ENCODE measurements at regions not wholly inside any gene's neighbourhood (a gene's known extent, or its start where the extent isn't known, plus 50 kb on each side); places are given as distances from the start of the nearest gene placed in this dataset.
"Not testable (repeated sequence)": the region's sequence is repeated elsewhere in the genome, so short reads cannot be mapped to it uniquely, and the experiment has no call there.

DNA sequence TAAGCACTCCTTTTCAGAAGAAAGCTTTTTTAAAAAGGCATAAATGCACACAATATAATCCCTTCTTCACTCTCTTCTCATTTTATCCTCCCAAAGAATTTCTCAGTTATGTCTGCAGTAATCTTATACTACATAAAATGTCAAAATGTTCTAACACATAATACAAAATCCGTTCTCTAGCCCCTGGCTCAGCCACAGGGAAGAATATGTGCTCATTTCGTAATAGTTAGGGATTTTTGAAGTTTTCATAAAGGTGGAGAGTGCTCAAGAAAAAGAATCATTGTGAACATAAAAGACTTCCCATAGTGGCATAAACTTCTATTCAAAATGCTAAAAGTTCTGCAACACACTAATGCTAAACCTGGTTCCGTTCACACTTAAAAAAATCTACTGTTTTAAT is 1410.7 kb upstream of the C9orf72 start:
- 76% methylated on average over 3 of the region's 3 CpGs for WGBS
- no peak for DNase-seq (ENCODE audit: extremely low spot score)
- Histone ChIP-seq H3K9me3 (peaks cover 0 to 3% (median 0%) of the 10 kb centered on the region in 4 donors), H3K4me3 (no peak overlapping the region), H3K36me3 (no peaks in the 10 kb centered on the region), H3K27me3 (no peaks in the 10 kb centered on the region), H3K4me1 (no peaks in the 10 kb centered on the region), H3K27ac (replicated peaks in 1 of 4) (no peak overlapping the region)
- TF ChIP-seq, protein P1, sequence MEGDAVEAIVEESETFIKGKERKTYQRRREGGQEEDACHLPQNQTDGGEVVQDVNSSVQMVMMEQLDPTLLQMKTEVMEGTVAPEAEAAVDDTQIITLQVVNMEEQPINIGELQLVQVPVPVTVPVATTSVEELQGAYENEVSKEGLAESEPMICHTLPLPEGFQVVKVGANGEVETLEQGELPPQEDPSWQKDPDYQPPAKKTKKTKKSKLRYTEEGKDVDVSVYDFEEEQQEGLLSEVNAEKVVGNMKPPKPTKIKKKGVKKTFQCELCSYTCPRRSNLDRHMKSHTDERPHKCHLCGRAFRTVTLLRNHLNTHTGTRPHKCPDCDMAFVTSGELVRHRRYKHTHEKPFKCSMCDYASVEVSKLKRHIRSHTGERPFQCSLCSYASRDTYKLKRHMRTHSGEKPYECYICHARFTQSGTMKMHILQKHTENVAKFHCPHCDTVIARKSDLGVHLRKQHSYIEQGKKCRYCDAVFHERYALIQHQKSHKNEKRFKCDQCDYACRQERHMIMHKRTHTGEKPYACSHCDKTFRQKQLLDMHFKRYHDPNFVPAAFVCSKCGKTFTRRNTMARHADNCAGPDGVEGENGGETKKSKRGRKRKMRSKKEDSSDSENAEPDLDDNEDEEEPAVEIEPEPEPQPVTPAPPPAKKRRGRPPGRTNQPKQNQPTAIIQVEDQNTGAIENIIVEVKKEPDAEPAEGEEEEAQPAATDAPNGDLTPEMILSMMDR (IDR thresholded peaks at IDR 0.05): no peak
- TF ChIP-seq POLR2AphosphoS5 (IDR thresholded peaks at IDR 0.05) (no peak), POLR2A (IDR thresholded peaks at IDR 0.05; ENCODE audit: low read depth) (no peak), EP300 (IDR thresholded peaks at IDR 0.05) (no peak)
- intact Hi-C loops (cut with DNase I): no loop called here

GRCh38 chr9:28990009-28990408 is 1416.7 kb upstream of the C9orf72 start:
- H3K4me3 ChIP-seq; H3K27me3 ChIP-seq; H3K9me3 ChIP-seq; H3K4me1 ChIP-seq; DNase-seq (ENCODE audit: extremely low spot score); intact Hi-C loops (cut with DNase I); H3K27ac ChIP-seq (replicated peaks in 1 of 4); H3K36me3 ChIP-seq: not testable (repeated sequence)
- WGBS: 90% methylated on average over 11 of the region's 12 CpGs

DNA sequence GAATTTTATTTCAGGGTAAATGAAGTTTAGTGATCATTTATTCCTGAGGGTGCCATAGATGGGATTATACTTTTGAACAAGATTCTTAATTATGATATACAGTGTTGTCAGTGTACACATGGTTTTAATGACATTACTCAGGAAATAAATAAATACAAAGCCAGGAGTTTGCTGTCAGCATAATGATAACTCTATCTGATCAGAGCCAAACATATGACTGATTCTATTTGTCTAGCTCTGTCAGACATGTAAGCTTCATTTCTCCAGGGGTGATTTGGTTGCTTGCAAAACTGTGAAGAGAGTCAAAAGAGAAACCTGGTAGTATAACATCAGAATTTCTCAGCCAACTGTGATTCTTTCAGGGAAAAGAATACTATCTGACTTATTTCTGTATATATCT is 1425.8 kb upstream of the C9orf72 start:
- H3K27ac ChIP-seq (replicated peaks in 1 of 4): no peak overlapping the region
- no peak for TF ChIP-seq EP300 (IDR thresholded peaks at IDR 0.05)
- TF ChIP-seq, protein P1 (IDR thresholded peaks at IDR 0.05): no peak
- no peak for TF ChIP-seq POLR2AphosphoS5 (IDR thresholded peaks at IDR 0.05)
- no peaks in the 10 kb centered on the region for H3K27me3 ChIP-seq
- H3K9me3 ChIP-seq: no peaks in the 10 kb centered on the region
- intact Hi-C loops (cut with DNase I): no loop called here
- no peak for DNase-seq (ENCODE audit: extremely low spot score)
- H3K4me3 ChIP-seq: no peak overlapping the region
- no peaks in the 10 kb centered on the region for H3K4me1 ChIP-seq
- H3K36me3 ChIP-seq: no peaks in the 10 kb centered on the region

- WGBS: 76% methylated on average over 3 of the region's 3 CpGs
- intact Hi-C loops (cut with DNase I): no loop called here
These were observed 1426.5 kb upstream of the C9orf72 start for GRCh38 chr9:28999806-29000205.

GRCh38 chr9:29001006-29001405 is 1427.7 kb upstream of the C9orf72 start:
- intact Hi-C loops (cut with DNase I): no loop called here
- Histone ChIP-seq H3K9me3 (no peaks in the 10 kb centered on the region), H3K4me3 (no peak overlapping the region), H3K4me1 (no peaks in the 10 kb centered on the region), H3K27me3 (no peaks in the 10 kb centered on the region), H3K36me3 (no peaks in the 10 kb centered on the region), H3K27ac (replicated peaks in 1 of 4) (no peak overlapping the region)
- TF ChIP-seq POLR2A (IDR thresholded peaks at IDR 0.05; ENCODE audit: low read depth): no peak
- TF ChIP-seq, protein P1 (IDR thresholded peaks at IDR 0.05): no peak
- TF ChIP-seq EP300 (IDR thresholded peaks at IDR 0.05): no peak
- TF ChIP-seq POLR2AphosphoS5 (IDR thresholded peaks at IDR 0.05): no peak
- WGBS: 59% methylated on average over 3 of the region's 3 CpGs
- no peak for DNase-seq (ENCODE audit: extremely low spot score)

More at GRCh38 chr9:28999806-29000205, 1426.5 kb upstream of the C9orf72 start:
- Histone ChIP-seq H3K4me1 (no peaks in the 10 kb centered on the region), H3K4me3 (no peak overlapping the region), H3K36me3 (no peaks in the 10 kb centered on the region), H3K9me3 (no peaks in the 10 kb centered on the region), H3K27ac (replicated peaks in 1 of 4) (no peak overlapping the region), H3K27me3 (no peaks in the 10 kb centered on the region)
- TF ChIP-seq, protein P1 (IDR thresholded peaks at IDR 0.05): no peak
- TF ChIP-seq EP300 (IDR thresholded peaks at IDR 0.05): no peak
- no peak for TF ChIP-seq POLR2AphosphoS5 (IDR thresholded peaks at IDR 0.05)
- TF ChIP-seq POLR2A (IDR thresholded peaks at IDR 0.05; ENCODE audit: low read depth): no peak
- DNase-seq (ENCODE audit: extremely low spot score): no peak

All from esophagus muscularis mucosa (tissue), 4 donors.